HCT116 (cell line): ENCODE measurements at regions not wholly inside any gene's neighbourhood (a gene's known extent, or its start where the extent isn't known, plus 50 kb on each side); places are given as distances from the start of the nearest gene placed in this dataset.

Experiments
- ATAC-seq: fragments of 200-7000 bp; cut with Tn5 transposase; 2 replicates; pipeline ENCODE4 v1.9.1; 2020; ENCODE audit warnings: mild to moderate bottlenecking, moderate library complexity
- BruUV-seq: library from RNA; stranded (reverse); fragments of 400-500 nt; replicated peaks from 2 replicates; lab custom pipeline; 2021; lab: Mats Ljungman, UMichigan
- CTCF ChIA-PET: fragments of 300-600 bp; sonication (Branson Sonifier 250); formaldehyde crosslinking; loops from one replicate; lab custom pipeline; 2021; ENCODE audit warnings: antibody characterized with exemption; lab: Charles Lee
- POLR2A ChIA-PET: fragments of 300-600, 350-600 bp; sonication (Branson Sonifier 250); formaldehyde crosslinking; loops from one replicate; lab custom pipeline; 2021; ENCODE audit warnings: antibody characterized with exemption; lab: Charles Lee
- RAD21 ChIA-PET, 2 experiments: fragments of 300-600 bp; sonication (Branson Sonifier 250); formaldehyde crosslinking; loops; one replicate each; lab custom pipeline; 2023; ENCODE audit warnings: low total read pairs in 2 of 2; ENCODE audit not compliant: uncharacterized antibody in 2 of 2, unreplicated experiment in 2 of 2, low non-redundant PET in 1 of 2; lab: Charles Lee
- DNase-seq: peaks from one replicate; pipeline ENCODE4 v3.0.0-alpha.2; 2010; ENCODE audit warnings: low read depth, low spot score
- H2AFZ ChIP-seq: fragments of 200-600 bp; shearing (Covaris generic), sonication (generic); 2 replicates; pipeline ENCODE4 v1.6.1; 2017; ENCODE audit warnings: low read depth, mixed run types, mixed read lengths, antibody characterized with exemption, low read length; ENCODE audit not compliant: poor library complexity, severe bottlenecking
- H3K27ac ChIP-seq: 2 replicates; pipeline ENCODE4 v1.5.1; 2012; ENCODE audit warnings: low read depth, low read length
- H3K27me3 ChIP-seq: fragments of 200-600 bp; sonication (generic); 2 replicates; pipeline ENCODE4 v1.6.1; 2016; ENCODE audit warnings: mixed run types, low read length, mixed read lengths; ENCODE audit not compliant: insufficient read depth
- H3K36me3 ChIP-seq, 2 experiments: fragments of 200-500 bp in 1 of 2; fragments of 200-600 bp in 1 of 2; sonication (Bioruptor generic) in 1 of 2; sonication (generic) in 1 of 2; 2 replicates each; pipeline versions ENCODE4 v1.5.1 to v1.6.1; 2014 to 2016; ENCODE audit warnings: low read length in 2 of 2, inconsistent platforms in 1 of 2, mixed read lengths in 1 of 2, mixed run types in 1 of 2; ENCODE audit not compliant: insufficient read depth in 2 of 2, control insufficient read depth in 1 of 2
- H3K4me1 ChIP-seq, 2 experiments: fragments of 200-600 bp in 1 of 2; sonication (generic) in 1 of 2; 2 replicates each; pipeline versions ENCODE4 v1.5.1 to v1.6.1; 2012 to 2017; ENCODE audit warnings: low read length in 2 of 2, inconsistent platforms in 1 of 2, mild to moderate bottlenecking in 1 of 2, mixed read lengths in 1 of 2, mixed run types in 1 of 2, moderate library complexity in 1 of 2; ENCODE audit not compliant: insufficient read depth in 2 of 2, control insufficient read depth in 1 of 2
- H3K4me2 ChIP-seq: fragments of 200-600 bp; sonication (generic); 2 replicates; pipeline ENCODE4 v1.6.1; 2017; ENCODE audit warnings: mixed run types, low read length, mixed read lengths
- H3K4me3 ChIP-seq, 2 experiments: fragments of 200-600 bp in 1 of 2; sonication (generic) in 1 of 2; replicated peaks in 1 of 2; 2 replicates each; pipeline ENCODE4 v1.5.1; 2011 to 2016; ENCODE audit warnings: low read length in 2 of 2, control low read depth in 1 of 2, low read depth in 1 of 2, mild to moderate bottlenecking in 1 of 2, mixed read lengths in 1 of 2, mixed run types in 1 of 2
- H3K79me2 ChIP-seq: fragments of 200-600 bp; sonication (generic); 2 replicates; pipeline ENCODE4 v1.6.1; 2017; ENCODE audit warnings: mild to moderate bottlenecking, mixed run types, low read length, moderate library complexity, mixed read lengths; ENCODE audit not compliant: insufficient read depth
- H3K9ac ChIP-seq: fragments of 200-600 bp; sonication (generic); 2 replicates; pipeline ENCODE4 v1.6.1; 2016; ENCODE audit warnings: low read length, mixed read lengths
- H3K9me2 ChIP-seq: fragments of 200-600 bp; sonication (generic), shearing (Covaris generic); 2 replicates; pipeline ENCODE4 v1.6.1; 2017; ENCODE audit warnings: mixed run types, mild to moderate bottlenecking, moderate library complexity; ENCODE audit not compliant: insufficient read depth
- H3K9me3 ChIP-seq, 2 experiments: fragments of 200-500 bp in 1 of 2; fragments of 200-600 bp in 1 of 2; sonication (Bioruptor generic) in 1 of 2; sonication (generic) in 1 of 2; 2 replicates each; pipeline ENCODE4 v1.6.1; 2014 to 2017; ENCODE audit warnings: low read length in 2 of 2, mixed read lengths in 2 of 2, inconsistent platforms in 1 of 2, low read depth in 1 of 2, mild to moderate bottlenecking in 1 of 2, mixed run types in 1 of 2, moderate library complexity in 1 of 2; ENCODE audit not compliant: control insufficient read depth in 1 of 2, insufficient read depth in 1 of 2
- H4K20me1 ChIP-seq: fragments of 200-600 bp; sonication (generic), shearing (Covaris generic); 2 replicates; pipeline ENCODE4 v1.6.1; 2017; ENCODE audit warnings: mixed run types, mild to moderate bottlenecking, moderate library complexity; ENCODE audit not compliant: insufficient read depth
- ELF1 ChIP-seq: IDR thresholded peaks from 2 replicates; pipeline ENCODE4 v1.6.1; 2012; ENCODE audit warnings: low read depth, borderline replicate concordance
- EZH2phosphoT487 ChIP-seq: fragments of 200-600 bp; IDR thresholded peaks from 2 replicates; pipeline ENCODE4 v1.6.1; 2018; ENCODE audit warnings: antibody characterized with exemption, borderline replicate concordance
- FOSL1 ChIP-seq: IDR thresholded peaks from 2 replicates; pipeline ENCODE4 v1.6.1; 2012; ENCODE audit warnings: low read depth
- POLR2A ChIP-seq: IDR thresholded peaks from 2 replicates; pipeline ENCODE4 v1.7.0; 2011; ENCODE audit warnings: borderline replicate concordance; ENCODE audit not compliant: insufficient read depth, insufficient read length; ENCODE audit errors: extremely low read depth
- SP1 ChIP-seq: IDR thresholded peaks from 2 replicates; pipeline ENCODE4 v1.6.1; 2012; ENCODE audit warnings: low read depth
- SRF ChIP-seq: IDR thresholded peaks from 2 replicates; pipeline ENCODE4 v1.6.1; 2012; ENCODE audit warnings: low read depth
- TCF7L2 ChIP-seq: IDR thresholded peaks from 2 replicates; pipeline ENCODE4 v1.7.0; 2011; ENCODE audit warnings: borderline replicate concordance, inconsistent platforms; ENCODE audit not compliant: insufficient read depth, insufficient read length; ENCODE audit errors: extremely low read depth
- ZFX ChIP-seq: fragments of 450-650 bp; IDR thresholded peaks from 2 replicates; pipeline ENCODE4 v1.6.1; 2017
- ZNF274 ChIP-seq: fragments of 200-500 bp; sonication (Bioruptor generic); IDR thresholded peaks from 2 replicates; pipeline ENCODE4 v1.6.1; 2014; ENCODE audit warnings: mild to moderate bottlenecking, low read depth, low read length, inconsistent platforms
- intact Hi-C: fragments of 100-400 bp; cut with micrococcal nuclease; formaldehyde crosslinking; loops from 2 replicates; pipeline ENCODE4 v1.10.0; 2022
- TF ChIP-seq, protein P1 (sequence below), 3 experiments: fragments of 200-600 bp in 1 of 3; sonication (generic) in 1 of 3; IDR thresholded peaks in 2 of 3; conservative IDR thresholded peaks in 1 of 3; 2 replicates each; pipeline ENCODE4 v1.5.1; 2012 to 2017; ENCODE audit warnings: low read depth in 2 of 3, low read length in 2 of 3, antibody characterized with exemption in 1 of 3, borderline replicate concordance in 1 of 3, control low read depth in 1 of 3, mild to moderate bottlenecking in 1 of 3, mixed read lengths in 1 of 3, mixed run types in 1 of 3, moderate library complexity in 1 of 3; ENCODE audit not compliant: insufficient read depth in 1 of 3
- TF ChIP-seq, protein P2 (sequence below): IDR thresholded peaks from 2 replicates; pipeline ENCODE4 v1.6.1; 2012
- TF ChIP-seq, protein P3 (sequence below): IDR thresholded peaks from 2 replicates; pipeline ENCODE4 v1.6.1; 2012
- TF ChIP-seq, protein P4 (sequence below): IDR thresholded peaks from 2 replicates; pipeline ENCODE4 v1.6.1; 2011; ENCODE audit warnings: mild to moderate bottlenecking, low read length, moderate library complexity; ENCODE audit not compliant: insufficient replicate concordance; ENCODE audit errors: extremely low read depth

DNA sequence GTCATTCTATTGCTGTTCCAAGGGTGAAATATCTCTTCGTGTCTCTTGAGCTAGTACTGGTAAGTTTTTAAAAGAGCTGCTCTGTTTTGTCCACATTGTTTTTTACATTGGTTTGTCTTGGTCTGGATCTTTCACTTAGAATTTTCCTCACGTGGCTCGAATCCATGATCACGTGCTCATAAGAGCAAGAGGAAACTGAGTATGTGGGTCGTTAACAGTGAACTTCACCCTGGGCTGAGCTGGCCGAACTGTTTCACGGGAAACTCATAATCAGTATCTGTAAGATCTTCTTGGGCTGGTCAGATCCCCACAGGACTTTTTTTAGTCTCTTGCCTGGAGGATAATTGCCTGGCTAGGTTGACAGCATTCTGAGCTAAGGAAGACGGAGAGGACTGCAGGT is 77.8 kb upstream of the HELT start (continued):
- TF ChIP-seq, protein P1, sequence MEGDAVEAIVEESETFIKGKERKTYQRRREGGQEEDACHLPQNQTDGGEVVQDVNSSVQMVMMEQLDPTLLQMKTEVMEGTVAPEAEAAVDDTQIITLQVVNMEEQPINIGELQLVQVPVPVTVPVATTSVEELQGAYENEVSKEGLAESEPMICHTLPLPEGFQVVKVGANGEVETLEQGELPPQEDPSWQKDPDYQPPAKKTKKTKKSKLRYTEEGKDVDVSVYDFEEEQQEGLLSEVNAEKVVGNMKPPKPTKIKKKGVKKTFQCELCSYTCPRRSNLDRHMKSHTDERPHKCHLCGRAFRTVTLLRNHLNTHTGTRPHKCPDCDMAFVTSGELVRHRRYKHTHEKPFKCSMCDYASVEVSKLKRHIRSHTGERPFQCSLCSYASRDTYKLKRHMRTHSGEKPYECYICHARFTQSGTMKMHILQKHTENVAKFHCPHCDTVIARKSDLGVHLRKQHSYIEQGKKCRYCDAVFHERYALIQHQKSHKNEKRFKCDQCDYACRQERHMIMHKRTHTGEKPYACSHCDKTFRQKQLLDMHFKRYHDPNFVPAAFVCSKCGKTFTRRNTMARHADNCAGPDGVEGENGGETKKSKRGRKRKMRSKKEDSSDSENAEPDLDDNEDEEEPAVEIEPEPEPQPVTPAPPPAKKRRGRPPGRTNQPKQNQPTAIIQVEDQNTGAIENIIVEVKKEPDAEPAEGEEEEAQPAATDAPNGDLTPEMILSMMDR (IDR thresholded peaks at IDR 0.05 in 2 of 3, conservative IDR thresholded peaks at IDR 0.05 in 1 of 3; ENCODE audit: borderline replicate concordance in 1 of 3, insufficient read depth in 1 of 3, low read depth in 2 of 3, low read length in 2 of 3) = no peak
- TF ChIP-seq ELF1 = no peak
- TF ChIP-seq ZNF274 = no peak

DNA sequence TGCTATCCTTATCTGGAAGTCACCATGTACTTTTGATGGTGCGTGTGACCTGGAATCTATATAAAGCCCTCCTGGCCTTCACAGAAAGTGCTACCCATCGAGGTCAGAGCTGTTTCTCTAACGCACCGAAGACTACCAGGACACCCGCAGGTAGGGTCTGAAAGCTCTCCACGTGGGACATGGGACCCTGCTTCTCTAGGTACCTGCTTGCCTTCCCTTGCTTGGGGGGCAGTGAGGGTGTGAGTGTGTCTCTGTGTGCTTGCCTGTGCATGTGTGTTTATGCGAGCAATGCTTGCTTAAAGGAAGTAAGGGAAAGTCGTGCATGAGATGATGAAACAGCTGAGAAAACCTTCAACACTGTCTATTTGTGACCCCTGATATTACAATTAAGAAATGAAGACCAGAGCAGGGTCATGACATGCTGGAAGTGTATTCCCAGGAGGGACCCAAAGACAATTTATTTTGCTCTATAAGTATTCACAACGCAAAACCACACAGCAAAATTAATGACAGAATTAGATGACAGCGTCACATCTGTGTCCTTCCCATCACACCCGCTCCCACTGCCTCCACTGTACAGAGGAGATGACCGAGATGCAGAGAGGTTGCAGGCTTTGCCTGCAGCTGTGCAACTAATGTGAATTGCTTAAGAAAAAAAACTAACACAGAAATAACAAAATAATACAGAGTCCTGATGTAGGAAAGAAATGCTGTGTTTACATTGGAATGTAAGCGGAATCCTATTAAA is 76.4 kb upstream of the HELT start:
- no peak overlapping the region for H3K27ac ChIP-seq
- H3K79me2 ChIP-seq = no peaks in the 10 kb centered on the region
- H3K4me3 ChIP-seq = no peak overlapping the region
- no peak overlapping the region for H3K4me2 ChIP-seq
- no peaks in the 10 kb centered on the region for H3K9me3 ChIP-seq
- H3K27me3 ChIP-seq = no peaks in the 10 kb centered on the region
- no peaks in the 10 kb centered on the region for H3K36me3 ChIP-seq
- H3K4me1 ChIP-seq = no peaks in the 10 kb centered on the region
- RAD21 ChIA-PET = no interaction called here
- no peak overlapping the region for H2AFZ ChIP-seq
- no peak for ATAC-seq
- BruUV-seq = no TSS peak
- POLR2A ChIA-PET = no interaction called here
- no peaks in the 10 kb centered on the region for H4K20me1 ChIP-seq
- no peak for DNase-seq
- intact Hi-C loops = no loop called here
- no peaks in the 10 kb centered on the region for H3K9me2 ChIP-seq
- TF ChIP-seq EZH2phosphoT487 = no peak
- TF ChIP-seq, protein P2, sequence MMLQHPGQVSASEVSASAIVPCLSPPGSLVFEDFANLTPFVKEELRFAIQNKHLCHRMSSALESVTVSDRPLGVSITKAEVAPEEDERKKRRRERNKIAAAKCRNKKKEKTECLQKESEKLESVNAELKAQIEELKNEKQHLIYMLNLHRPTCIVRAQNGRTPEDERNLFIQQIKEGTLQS = no peak
- no peak for TF ChIP-seq TCF7L2
- TF ChIP-seq, protein P3, sequence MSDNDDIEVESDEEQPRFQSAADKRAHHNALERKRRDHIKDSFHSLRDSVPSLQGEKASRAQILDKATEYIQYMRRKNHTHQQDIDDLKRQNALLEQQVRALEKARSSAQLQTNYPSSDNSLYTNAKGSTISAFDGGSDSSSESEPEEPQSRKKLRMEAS = no peak
- no peak for TF ChIP-seq POLR2A
- no peak for TF ChIP-seq ZFX
- TF ChIP-seq ZNF274 = no peak
- no peak for TF ChIP-seq FOSL1
- no peak for TF ChIP-seq SRF
- no peak for TF ChIP-seq SP1
- TF ChIP-seq, protein P4, sequence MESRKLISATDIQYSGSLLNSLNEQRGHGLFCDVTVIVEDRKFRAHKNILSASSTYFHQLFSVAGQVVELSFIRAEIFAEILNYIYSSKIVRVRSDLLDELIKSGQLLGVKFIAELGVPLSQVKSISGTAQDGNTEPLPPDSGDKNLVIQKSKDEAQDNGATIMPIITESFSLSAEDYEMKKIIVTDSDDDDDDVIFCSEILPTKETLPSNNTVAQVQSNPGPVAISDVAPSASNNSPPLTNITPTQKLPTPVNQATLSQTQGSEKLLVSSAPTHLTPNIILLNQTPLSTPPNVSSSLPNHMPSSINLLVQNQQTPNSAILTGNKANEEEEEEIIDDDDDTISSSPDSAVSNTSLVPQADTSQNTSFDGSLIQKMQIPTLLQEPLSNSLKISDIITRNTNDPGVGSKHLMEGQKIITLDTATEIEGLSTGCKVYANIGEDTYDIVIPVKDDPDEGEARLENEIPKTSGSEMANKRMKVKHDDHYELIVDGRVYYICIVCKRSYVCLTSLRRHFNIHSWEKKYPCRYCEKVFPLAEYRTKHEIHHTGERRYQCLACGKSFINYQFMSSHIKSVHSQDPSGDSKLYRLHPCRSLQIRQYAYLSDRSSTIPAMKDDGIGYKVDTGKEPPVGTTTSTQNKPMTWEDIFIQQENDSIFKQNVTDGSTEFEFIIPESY = no peak
- CTCF ChIA-PET = no interaction called here
- H3K9ac ChIP-seq = no peak overlapping the region
